PC-9 (cell line): ENCODE measurements at regions not wholly inside any gene's neighbourhood (a gene's known extent, or its start where the extent isn't known, plus 50 kb on each side); places are given as distances from the start of the nearest gene placed in this dataset.

Experiments used
- EZH2 ChIP-seq: fragments of 200-600 bp; sonication (generic); IDR thresholded peaks from 2 replicates; pipeline ENCODE4 v1.8.0; 2017; ENCODE audit warnings: antibody characterized with exemption, low read depth
- TF ChIP-seq, protein P1 (sequence below): fragments of 200-600 bp; sonication (generic); conservative IDR thresholded peaks from 2 replicates; pipeline ENCODE4 v1.6.1; 2017; ENCODE audit warnings: mixed run types, antibody characterized with exemption, mild to moderate bottlenecking, moderate library complexity

DNA sequence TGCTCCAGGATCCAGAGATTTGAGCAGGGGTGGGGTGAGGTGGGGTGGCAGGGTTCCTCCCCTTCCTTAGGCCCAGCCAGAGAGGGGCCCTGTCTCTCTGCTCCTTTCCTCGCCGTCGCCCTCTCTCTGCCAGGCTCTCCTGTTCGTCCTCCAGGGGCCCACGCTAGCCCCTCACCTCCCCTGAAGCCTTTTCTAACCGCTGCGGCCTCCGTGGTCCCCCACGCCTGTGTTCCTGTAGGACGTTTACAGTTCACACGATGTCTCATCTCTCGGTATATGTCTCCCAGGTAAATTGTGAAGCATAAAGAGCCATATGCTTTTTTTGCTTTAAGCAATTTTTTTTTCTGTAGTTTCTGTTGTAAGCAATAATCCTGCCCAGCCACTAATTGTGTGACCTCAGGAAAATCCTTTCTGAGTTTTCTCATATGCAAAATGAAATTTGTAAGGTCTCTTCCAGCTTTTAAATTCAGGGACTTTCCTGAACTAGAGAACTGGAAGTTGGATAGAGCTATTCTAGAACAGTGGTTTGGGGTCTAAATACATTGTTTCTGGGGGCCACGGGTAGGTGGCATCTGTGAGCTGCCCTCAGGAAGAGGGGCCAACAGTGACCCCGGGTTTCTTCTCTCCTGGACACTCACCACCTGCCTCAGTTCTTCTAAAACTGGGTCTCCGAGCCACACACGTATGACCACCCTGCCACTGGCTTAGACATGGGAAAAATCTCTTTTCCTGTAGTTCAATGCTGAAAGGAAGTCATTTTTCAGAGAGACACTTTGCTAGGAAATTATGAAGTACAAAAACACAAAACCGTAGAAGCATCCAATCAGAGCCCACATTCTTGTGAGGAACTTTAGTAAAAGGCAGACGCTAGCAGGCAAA, 50.2 kb upstream of the ZNF366 start:
- TF ChIP-seq, protein P1, sequence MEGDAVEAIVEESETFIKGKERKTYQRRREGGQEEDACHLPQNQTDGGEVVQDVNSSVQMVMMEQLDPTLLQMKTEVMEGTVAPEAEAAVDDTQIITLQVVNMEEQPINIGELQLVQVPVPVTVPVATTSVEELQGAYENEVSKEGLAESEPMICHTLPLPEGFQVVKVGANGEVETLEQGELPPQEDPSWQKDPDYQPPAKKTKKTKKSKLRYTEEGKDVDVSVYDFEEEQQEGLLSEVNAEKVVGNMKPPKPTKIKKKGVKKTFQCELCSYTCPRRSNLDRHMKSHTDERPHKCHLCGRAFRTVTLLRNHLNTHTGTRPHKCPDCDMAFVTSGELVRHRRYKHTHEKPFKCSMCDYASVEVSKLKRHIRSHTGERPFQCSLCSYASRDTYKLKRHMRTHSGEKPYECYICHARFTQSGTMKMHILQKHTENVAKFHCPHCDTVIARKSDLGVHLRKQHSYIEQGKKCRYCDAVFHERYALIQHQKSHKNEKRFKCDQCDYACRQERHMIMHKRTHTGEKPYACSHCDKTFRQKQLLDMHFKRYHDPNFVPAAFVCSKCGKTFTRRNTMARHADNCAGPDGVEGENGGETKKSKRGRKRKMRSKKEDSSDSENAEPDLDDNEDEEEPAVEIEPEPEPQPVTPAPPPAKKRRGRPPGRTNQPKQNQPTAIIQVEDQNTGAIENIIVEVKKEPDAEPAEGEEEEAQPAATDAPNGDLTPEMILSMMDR, result no peak
- TF ChIP-seq EZH2, result no peak
